Activated naive CD4-positive, alpha-beta T cell treated with anti-CD3 and anti-CD28 coated beads, Interleukin-2, amount 50 U/mL, for 16 hours (primary cell): ENCODE measurements at regions not wholly inside any gene's neighbourhood (a gene's known extent, or its start where the extent isn't known, plus 50 kb on each side); places are given as distances from the start of the nearest gene placed in this dataset.
"Not testable (repeated sequence)": the region's sequence is repeated elsewhere in the genome, so short reads cannot be mapped to it uniquely, and the experiment has no call there.

Experiments used
- DNase-seq: peaks from one replicate; pipeline ENCODE4 v3.0.0-alpha.2; 2020

DNA sequence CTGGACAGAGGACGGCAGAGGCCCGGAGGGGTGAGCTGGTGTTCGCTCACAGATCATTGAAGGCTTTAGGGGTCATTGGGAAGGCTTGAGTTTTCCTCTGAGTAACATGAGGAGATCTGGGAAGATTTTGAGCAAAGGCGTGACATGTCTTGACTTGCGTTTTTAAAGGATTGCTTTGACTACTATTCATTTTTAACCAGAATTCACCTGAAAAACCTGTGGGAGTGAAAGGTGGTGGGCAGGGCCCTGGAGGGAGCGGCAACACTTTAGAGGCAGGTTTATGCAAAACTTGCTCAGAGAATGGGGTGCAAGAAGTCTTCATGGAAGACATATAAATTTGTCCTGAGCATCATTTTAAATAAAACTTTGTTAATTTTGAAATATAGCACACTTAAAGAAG lies 72.2 kb upstream of the EEF1E1 start:
- no peak for DNase-seq

DNA sequence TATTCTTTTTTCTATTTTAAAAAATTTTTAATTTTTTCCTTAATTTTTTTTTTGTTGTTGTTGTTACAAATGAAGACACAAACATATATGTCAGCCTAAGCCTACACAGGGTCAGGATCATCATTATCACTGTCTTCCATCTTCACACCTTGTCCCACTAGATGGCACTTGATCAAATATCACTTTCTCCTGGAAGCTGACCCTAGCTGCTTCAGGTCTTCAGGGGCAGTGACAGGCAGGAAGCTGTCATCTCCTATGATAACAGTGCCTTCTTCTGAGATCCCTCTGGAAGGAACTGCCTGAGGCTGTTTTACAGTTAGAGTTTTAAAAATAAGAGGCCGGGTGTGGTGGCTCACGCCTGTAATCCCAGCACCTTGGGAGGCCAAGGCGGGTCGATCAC lies 70.2 kb upstream of the EEF1E1 start:
- DNase-seq, result no peak

DNA sequence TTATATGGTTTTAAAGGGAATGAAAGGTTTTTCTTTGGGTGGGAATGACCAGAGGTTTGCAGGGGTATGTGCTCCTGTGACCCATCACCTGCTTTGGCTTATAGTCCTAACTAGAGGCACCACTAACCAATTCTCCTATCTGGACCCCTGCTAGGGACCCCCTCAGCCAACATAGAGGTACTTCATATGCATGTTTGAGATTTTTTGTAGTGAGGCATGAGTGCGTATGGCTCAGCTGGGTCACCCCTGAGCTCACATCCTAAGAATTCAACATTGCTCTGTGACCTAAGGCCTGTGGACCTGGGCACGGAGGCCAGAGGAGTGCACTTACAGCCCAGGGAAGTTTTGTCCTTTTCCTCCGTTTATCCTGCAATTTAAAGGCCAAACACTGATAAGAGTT lies 68.4 kb upstream of the EEF1E1 start:
- DNase-seq, result no peak

DNA sequence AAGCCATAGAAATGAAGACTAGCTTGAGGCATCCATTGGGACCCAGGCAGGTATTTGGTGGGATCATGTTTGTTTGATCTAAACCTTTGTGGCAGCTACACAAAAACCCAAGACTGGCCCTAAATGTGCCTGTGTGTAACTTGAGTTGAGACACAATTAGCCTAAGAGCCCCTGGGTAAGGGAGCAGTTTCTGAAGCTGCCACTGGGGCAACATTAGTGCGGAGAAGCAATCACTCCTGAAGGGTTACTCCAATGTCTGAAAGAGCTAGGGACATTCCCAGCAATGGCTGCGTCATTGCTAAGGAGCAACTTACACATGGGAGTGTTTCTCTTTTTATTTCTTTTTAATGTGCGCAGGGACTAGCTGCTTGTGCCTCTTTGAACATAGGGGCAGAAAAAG lies 67.9 kb upstream of the EEF1E1 start:
- DNase-seq, result no peak

DNA sequence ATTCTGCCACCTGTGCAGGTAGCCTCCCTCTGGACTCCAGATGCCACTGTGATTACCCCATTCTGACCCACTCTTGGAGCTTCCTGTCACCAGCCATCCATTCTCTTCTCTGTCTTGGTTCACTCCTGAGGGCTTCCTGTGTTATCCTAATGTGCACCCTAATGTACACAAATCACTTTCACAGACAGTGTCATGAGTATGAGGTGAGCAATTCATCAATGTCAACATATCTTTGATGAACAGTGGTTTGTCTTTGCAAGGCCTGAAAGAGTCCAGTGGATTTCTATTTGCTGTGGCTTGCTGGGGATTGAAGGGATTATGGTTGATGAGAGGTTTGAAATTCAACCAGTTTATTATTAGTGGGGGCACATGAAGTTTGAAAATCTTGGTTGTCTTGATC lies 63.8 kb upstream of the EEF1E1 start:
- no peak for DNase-seq

DNA sequence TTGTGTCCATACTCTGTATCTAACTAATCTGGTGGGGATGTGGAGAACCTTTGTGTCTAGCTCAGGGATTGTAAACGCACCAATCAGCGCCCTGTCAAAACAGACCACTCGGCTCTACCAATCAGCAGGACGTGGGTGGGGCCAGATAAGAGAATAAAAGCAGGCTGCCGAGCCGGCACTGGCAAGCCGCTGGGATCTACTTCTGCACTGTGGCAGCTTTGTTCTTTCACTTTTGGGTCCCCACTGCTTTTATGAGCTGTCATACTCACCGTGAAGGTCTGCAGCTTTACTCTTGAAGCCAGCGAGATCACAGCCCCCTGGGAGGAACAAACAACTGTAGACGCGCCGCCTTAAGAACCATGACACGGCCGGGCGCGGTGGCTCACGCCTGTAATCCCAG lies 62.7 kb upstream of the EEF1E1 start:
- DNase-seq, result not testable (repeated sequence)

DNA sequence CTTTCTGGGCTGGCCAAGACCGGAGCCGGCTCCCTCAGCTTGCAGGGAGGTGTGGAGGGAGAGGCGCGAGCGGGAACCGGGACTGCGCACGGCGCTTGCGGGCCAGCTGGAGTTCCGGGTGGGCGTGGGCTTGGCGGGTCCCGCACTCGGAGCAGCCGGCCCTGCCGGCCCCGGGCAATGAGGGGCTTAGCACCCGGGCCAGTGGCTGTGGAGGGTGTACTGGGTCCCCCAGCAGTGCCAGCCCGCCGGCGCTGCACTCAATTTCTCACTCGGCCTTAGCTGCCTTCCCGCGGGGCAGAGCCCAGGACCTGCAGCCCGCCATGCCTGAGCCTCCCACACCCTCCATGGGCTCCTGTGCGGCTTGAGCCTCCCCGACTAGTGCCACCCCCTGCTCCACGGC lies 61.9 kb upstream of the EEF1E1 start:
- DNase-seq, result not testable (repeated sequence)

DNA sequence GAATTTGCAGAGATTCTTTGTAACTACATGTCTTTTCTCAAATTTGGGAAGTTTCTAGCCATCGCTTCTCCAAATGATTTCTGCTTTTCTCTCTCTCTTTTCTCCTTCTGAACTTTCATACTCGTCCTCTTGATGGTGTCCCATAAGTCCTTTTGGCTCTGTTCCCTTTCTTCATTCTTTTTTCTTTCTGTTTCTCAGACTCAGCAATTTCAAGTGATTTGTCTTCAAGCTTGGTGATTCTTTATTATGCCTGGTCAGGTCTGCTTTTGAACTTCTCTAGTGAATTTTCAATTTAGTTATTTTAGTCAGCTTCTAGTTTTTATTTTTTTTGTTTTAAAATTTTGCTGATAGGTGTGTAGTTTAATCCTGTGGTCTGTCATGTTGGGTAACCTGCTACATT lies 57.6 kb upstream of the EEF1E1 start:
- DNase-seq, result no peak

DNA sequence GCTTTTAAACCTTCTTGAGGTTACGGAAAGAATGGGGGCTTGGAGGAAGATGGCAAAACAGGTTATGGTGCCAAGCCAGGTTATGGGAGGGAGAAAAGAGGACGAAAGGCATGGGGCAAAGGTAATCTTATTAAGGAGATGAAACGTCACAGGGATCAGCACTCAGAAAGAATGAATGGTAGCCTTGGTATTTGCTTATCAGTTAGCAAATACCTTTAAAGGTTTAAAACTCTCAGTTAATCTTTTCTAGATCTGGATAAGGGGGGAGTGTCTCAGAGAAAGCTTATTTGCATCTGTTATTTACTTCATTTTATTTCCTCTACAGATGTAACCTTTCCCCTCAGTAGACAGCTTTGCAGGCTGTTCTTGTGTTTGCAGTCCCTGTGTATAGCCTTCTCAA lies 55.5 kb upstream of the EEF1E1 start:
- no peak for DNase-seq

DNA sequence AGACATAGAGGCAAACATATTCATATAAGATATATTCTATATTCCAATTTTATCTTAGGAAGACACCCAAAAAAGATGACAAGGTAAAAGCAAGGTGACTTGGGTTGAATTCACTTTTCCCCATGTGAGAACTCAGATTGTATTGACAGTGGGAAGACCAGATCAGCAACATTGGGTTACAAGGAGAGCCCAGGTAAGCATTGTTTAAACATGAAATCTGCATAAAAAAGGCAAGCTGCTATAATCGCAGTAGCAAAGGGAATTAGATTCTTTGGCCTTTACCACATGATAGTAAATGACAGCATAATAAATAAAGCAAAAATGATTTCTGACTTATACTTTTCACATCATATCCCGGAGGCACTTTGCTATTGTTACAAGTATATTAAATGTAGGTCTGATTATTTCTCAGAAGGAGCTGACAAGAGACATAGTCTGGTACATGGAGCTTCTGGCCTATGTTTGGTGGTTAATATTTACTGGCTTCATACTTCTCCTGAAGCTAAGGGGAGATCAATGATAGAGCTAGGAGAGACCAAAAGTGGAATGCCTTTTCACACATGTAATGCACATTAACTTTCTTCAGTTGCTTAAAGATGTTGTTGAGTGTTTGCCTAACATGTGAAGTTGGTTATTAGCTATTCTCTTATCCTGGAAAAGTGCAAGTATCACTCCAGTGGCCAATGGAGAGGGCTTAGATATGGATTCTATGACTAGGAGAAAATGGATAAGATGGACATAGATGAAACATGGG lies 53.1 kb upstream of the EEF1E1 start:
- DNase-seq, result no peak
